NK-92 treated with Interleukin-12 subunit alpha and Interleukin-12 subunit beta, amount 100 ng/mL, for 24 hours (cell line): ENCODE measurements at regions not wholly inside any gene's neighbourhood (a gene's known extent, or its start where the extent isn't known, plus 50 kb on each side); places are given as distances from the start of the nearest gene placed in this dataset.

ENCODE experiments used
- DNase-seq: peaks from one replicate; lab custom pipeline; 2025; lab: John Stamatoyannopoulos, UW

DNA sequence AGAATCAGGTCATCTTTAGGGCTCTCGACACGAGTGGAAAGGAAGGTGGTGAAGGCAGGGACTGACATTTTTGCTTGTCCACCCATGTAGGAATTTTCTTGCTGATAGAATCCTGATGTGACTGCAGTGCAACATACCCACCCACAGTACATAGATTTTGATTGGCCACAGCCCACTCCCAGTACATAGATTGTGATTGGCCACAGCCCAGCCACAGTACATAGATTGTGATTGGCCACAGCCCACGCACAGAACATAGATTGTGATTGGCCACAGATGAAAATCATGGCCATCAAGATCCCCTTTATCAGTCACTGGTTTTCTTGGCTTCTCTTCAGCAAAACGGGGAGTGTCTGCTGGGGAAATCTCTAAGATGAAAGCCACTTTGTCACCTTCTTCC lies 1041.5 kb downstream of the AACS start:
- DNase-seq: no peak

GRCh38 chr12:126107659-126108058 lies 1042.4 kb downstream of the AACS start:
- no peak for DNase-seq

DNA sequence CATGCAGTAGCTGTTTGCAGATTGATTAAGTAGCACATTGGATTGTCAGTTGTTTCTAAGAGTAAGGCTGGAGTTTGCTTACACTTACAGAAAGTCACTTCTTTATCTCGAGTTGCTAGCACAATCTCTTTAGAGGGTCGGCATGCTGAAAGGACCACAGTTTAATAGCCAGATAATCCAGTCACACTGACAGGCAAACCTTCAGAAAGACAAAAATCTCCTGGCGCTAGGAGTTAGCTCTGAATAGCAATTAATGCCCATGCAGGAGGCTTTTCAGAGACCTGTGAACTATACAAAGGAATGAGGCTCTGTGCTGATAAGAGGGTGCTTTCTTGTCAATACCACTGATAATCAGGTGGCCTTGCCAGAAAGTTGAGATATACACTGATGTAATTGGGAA lies 1043.0 kb downstream of the AACS start:
- DNase-seq: no peak

DNA sequence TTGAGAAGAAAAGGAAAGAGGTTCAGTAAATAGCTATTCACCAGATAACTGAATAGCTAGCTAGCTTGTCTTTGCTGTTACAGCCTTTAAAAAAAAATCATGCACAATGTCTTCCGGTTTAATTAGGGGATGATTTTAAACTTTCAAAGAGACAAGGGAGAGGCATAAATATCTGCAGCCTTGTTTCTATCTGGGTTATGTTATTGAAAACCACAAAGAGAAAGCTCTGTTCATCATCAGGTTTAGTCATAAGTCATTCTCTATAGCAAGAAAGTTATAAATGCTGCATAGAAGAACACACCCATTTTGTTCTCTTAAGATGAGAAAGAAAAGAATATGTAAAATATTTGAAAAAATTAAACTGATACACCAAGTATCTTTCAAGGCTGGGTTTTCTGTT lies 1046.9 kb downstream of the AACS start:
- DNase-seq: no peak

DNA sequence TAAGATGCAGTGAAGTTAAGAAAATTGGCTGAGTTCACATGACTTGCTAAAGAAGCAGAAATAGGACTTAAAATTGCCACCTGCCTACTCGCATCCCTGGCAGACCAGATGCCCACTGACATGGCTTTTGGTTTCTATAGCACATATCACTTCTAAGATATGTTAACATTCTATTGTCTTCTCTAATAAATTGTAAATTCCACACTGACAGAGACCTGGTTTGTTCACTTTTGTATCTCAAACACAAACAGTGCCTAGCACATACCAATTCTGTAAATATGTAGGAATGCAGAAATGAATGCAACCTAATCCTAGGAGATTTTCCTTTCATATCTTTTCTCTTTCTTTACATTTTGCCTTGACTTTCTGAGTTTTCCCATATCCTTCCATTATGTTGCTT lies 1047.6 kb downstream of the AACS start:
- no peak for DNase-seq

GRCh38 chr12:126114441-126114840 lies 1049.2 kb downstream of the AACS start:
- no peak for DNase-seq

DNA sequence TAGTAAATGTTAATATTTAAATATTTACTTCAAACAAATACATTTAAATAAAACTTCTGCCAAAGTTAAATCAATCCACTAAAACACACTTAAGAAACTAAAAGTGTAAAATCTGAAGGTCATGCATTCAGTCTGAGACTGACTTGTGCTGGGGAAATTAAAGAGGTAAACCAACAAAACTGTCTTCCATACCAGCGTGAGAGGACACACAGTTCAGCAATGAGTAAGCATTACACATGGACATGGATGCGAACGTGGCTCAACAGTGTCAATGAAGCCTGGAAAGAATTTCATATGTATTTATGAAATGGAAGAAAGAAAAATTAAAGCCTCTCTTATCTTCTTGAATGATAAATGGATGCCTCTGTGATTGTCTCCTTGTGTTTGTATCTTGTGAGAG lies 1052.3 kb downstream of the AACS start:
- DNase-seq: no peak

DNA sequence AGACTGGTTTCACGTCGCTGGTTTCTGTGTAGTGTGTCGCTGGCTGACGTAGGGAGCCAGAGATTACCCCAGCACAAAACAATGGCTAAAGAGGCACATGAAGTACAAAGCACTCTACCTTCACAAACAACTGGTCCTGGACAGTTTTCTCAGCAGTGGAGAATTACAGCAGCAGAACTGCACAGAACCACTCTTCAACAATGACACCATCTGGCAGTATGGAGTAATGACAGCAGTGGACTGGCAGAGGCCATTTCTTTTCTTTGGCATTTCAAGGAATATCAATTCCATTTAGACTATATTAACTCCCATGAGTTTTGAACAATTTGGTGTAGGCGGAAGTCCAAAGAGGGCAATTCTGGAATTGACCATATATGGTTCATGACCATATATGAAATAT lies 1074.1 kb downstream of the AACS start:
- no peak for DNase-seq

DNA sequence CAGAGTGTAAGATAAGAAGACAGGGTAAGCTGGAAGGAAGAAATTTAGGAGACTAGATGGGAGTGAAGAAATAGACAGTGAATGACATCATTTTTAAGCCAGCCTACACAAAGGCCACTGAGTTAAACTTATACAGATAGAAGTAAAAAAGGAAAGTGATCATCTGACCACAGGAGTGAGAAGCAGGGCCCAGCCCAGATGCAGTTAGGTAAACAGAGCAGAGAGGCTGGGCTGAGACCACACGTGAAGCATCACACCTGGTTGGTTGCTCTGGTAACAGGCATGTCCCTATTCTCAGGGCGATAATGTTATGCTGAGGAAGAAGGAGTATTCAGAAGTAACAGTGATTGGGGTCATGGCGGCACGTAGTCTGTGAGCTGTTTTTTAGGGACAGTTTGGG lies 1079.4 kb downstream of the AACS start:
- no peak for DNase-seq

- no peak for DNase-seq
Measured at GRCh38 chr12:126147321-126147720, 1082.1 kb downstream of the AACS start.

DNA sequence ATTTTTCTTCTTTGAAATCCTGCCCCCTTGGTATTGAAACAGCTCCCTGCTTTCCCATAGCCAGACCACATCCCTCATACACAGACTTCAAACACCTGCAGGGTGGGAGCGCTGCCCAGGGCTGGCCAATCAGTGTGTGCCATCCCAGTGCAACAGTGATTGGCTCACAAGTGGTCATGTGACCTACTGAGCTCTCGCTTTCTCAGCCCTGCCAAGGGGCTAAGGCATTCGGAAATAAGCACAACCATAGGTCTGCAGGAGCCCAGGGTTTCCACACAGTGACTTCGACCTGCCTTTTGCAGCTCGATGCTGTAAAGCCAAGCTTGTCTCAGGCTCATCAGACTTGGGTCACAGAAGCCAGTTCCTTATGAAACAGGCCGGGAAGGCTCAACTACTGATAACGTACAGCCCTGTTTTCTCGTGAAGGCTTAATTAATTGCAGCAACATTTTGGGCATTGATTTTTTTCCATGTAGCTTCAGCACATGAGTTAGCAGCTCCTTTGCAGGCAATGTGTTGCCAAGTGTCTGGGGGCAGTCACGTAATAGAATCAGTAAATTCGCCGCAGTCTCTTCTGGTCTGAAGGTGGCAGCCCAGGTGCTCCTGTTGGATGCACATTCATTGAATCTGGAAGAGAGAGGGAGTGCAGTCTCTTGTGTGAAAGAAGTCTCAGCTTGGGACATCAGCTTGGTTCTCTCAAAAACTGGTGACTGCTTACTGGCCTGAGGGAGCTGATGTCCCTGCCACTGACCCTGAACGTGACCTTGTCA lies 1091.8 kb downstream of the AACS start:
- no peak for DNase-seq

- no peak for DNase-seq
Measured at GRCh38 chr12:126157575-126157966, 1092.3 kb downstream of the AACS start.

GRCh38 chr12:126159139-126159538 lies 1093.9 kb downstream of the AACS start:
- DNase-seq: no peak

DNA sequence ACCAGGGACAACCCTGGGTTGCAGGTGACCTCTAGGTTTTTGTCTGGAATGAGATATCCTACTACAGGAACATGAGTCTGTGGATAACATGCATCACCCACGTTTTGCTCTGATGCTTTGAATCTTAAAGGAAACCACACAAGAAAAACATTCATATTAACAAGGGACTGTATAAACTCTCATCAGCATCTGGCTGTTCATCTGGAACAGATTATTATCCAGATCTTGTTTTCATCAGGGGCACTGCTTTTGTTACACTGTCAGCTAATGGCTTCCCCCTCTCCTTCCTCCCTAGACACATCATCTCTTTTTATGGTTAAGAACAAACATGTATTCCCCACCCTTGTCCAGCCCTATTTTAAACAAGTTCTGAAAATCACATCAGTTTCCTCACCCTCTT lies 1095.7 kb downstream of the AACS start:
- DNase-seq: no peak

DNA sequence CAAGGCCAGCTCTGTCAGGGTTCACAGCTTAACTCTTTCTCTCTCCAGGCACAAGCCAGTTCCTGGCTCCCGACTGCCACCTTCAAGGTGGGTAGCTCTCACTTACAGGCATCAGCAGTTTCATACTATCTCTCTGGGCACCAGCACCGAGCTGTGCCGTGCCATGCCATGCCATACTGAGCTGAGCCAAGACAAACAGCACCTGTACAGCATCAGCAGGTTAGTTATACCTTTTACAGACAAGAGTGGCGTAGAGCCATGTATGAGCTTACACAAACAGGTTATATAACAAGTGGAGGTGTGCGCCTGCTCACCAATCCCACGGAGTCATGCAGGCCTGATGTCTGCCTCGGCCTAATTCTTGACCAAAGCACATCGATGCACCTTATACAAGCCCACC lies 1098.7 kb downstream of the AACS start:
- DNase-seq: no peak

GRCh38 chr12:126171937-126172559 lies 1106.8 kb downstream of the AACS start:
- DNase-seq: no peak

- no peak for DNase-seq
Measured at GRCh38 chr12:126182619-126183236, 1117.5 kb downstream of the AACS start.

- no peak for DNase-seq
Measured at GRCh38 chr12:126185025-126185424, 1119.8 kb downstream of the AACS start.

- no peak for DNase-seq
Measured at GRCh38 chr12:126189856-126190255, 1124.6 kb downstream of the AACS start.

DNA sequence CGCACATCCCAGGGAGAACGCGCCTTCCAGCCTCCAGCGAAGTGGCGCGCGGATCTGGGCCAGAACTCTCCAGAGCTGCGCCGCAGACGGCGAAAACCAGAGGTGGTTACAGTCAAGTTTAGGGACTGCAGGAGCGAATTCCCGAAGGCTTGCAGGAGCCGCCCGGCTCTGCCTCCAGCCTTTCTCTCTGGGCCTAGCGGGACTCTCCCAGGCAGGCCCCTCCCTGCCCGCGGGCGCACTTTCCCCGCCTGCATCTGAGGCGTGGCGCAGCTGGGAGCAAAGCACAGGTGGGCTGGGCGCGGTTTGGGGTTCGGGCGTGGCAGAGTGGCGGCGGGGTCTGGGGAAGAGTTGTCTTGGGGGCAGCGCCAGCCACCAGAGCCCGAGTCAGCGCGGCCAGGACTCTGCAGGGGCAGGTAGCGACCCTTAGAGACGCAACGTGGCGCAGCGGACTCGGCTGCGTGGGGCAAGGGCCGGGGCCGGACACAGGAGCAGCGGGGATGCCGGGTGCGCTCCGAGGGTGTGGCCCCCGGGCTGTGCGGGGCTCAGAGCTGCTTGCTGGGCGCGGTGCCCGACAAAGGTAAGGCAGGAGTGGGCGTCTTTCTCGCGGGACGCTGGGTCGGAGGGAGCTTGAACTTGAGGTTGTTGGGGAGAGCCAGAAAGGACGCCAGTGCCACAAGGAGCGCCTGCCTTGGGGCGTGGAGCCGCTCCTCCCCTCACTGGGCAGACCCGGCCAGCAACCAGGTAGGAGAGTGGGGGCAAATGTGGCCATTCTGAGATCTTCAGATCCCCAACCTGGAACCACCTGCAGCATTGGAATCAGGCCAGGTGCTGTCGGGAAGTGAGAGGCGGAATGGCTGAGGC lies 1126.0 kb downstream of the AACS start:
- DNase-seq: no peak

DNA sequence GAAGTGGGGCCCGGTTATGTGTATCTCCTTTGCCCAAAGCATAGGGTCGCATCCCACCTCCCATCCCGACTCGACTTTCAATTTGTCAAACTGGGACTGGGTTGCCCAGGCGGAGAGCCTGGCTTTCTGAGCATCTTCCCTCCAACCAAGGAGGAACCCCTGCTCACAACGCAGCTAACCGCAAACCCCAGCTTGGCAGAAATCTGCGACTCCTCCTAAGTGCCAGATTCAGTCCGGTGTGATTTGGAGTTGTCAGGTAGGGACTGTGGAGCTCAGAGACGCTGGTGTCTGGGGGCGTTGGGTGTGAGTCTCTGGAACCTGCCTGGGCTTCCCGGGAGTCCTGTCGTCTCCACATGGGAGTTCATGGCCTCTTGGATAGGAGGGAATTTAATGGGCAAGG lies 1126.7 kb downstream of the AACS start:
- DNase-seq: no peak

GRCh38 chr12:126193190-126193589 lies 1128.0 kb downstream of the AACS start:
- no peak for DNase-seq

GRCh38 chr12:126196263-126196662 lies 1131.0 kb downstream of the AACS start:
- no peak for DNase-seq
